ENCODE measurements at regions not wholly inside any gene's neighbourhood (a gene's known extent, or its start where the extent isn't known, plus 50 kb on each side); places are given as distances from the start of the nearest gene placed in this dataset.
"Not testable (repeated sequence)": the region's sequence is repeated elsewhere in the genome, so short reads cannot be mapped to it uniquely, and the experiment has no call there.

- DNase-seq (ENCODE audit: low read depth), result not testable (repeated sequence)
Observed at GRCh38 chr3:75840160-75840559, 54.8 kb upstream of the ZNF717 start.

GRCh38 chr3:75850301-75851008 is 65.1 kb upstream of the ZNF717 start:
- not testable (repeated sequence) for H3K4me3 ChIP-seq (ENCODE audit: low read depth, low read length); DNase-seq (ENCODE audit: low read depth)

More at GRCh38 chr3:75840160-75840559, 54.8 kb upstream of the ZNF717 start:
- not testable (repeated sequence) for H3K4me3 ChIP-seq (ENCODE audit: low read depth, low read length)

- H3K4me3 ChIP-seq (ENCODE audit: low read depth, low read length), result no peak overlapping the region
- DNase-seq (ENCODE audit: low read depth), result no peak
- TF ChIP-seq CTCF (conservative IDR thresholded peaks at IDR 0.05; ENCODE audit: low read depth, low read length), result no peak
Observed at GRCh38 chr3:75863130-75863529, 77.8 kb upstream of the ZNF717 start.

- DNase-seq (ENCODE audit: low read depth), result no peak
- H3K4me3 ChIP-seq (ENCODE audit: low read depth, low read length), result no peak overlapping the region
- no peak for TF ChIP-seq CTCF (conservative IDR thresholded peaks at IDR 0.05; ENCODE audit: low read depth, low read length)
Observed at GRCh38 chr3:75863878-75864277, 78.5 kb upstream of the ZNF717 start.

- DNase-seq (ENCODE audit: low read depth), result not testable (repeated sequence)
Observed at GRCh38 chr3:75883719-75884118, 98.4 kb upstream of the ZNF717 start.

GRCh38 chr3:75886971-75887526 is 101.7 kb upstream of the ZNF717 start:
- no peak for DNase-seq (ENCODE audit: low read depth)
- no peak overlapping the region for H3K4me3 ChIP-seq (ENCODE audit: low read depth, low read length)
- TF ChIP-seq CTCF (conservative IDR thresholded peaks at IDR 0.05; ENCODE audit: low read depth, low read length), result no peak

More at GRCh38 chr3:75883719-75884118, 98.4 kb upstream of the ZNF717 start:
- not testable (repeated sequence) for H3K4me3 ChIP-seq (ENCODE audit: low read depth, low read length)

GRCh38 chr3:75894234-75894633 is 108.9 kb upstream of the ZNF717 start:
- no peak for DNase-seq (ENCODE audit: low read depth)

GRCh38 chr3:75896265-75896664 is 110.9 kb upstream of the ZNF717 start:
- TF ChIP-seq CTCF (conservative IDR thresholded peaks at IDR 0.05; ENCODE audit: low read depth, low read length), result no peak
- no peak for DNase-seq (ENCODE audit: low read depth)

More at GRCh38 chr3:75894234-75894633, 108.9 kb upstream of the ZNF717 start:
- no peak for TF ChIP-seq CTCF (conservative IDR thresholded peaks at IDR 0.05; ENCODE audit: low read depth, low read length)
- H3K4me3 ChIP-seq (ENCODE audit: low read depth, low read length), result no peak overlapping the region

GRCh38 chr3:75901446-75901845 is 116.1 kb upstream of the ZNF717 start:
- not testable (repeated sequence) for DNase-seq (ENCODE audit: low read depth); H3K4me3 ChIP-seq (ENCODE audit: low read depth, low read length)

More at GRCh38 chr3:75896265-75896664, 110.9 kb upstream of the ZNF717 start:
- H3K4me3 ChIP-seq (ENCODE audit: low read depth, low read length), result no peak overlapping the region
